ENCODE measurements at regions not wholly inside any gene's neighbourhood (a gene's known extent, or its start where the extent isn't known, plus 50 kb on each side); places are given as distances from the start of the nearest gene placed in this dataset.
"Not testable (repeated sequence)": the region's sequence is repeated elsewhere in the genome, so short reads cannot be mapped to it uniquely, and the experiment has no call there.

DNA sequence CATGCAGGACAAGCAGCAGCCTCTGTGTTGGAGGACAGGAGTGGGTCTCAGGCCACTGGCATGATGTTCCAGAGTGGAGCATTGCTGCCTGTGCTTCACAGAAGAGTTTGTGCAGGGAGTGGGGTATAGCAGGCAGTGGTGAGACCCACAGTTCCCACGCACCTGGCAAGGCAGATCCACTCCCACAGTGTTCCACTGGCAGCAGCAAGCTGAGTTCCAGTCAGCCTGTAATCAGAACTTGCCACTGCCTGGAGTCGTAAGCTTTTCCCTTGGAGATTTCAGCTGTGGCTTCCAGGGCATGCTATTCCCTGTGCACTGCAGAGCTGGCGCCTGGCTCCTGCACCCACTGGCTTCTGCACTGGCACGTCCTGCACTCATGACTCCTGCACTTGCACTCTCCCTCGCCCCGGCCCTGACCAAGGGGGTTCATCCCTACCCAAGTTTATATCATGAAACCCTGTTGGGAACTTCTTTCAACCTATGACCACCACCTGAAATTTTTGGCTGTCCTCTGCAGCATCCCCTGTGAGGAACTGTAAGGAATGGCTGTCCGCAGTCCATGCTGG is 1144.3 kb downstream of the RAPGEF2 start:
- DNase-seq: no peak

DNA sequence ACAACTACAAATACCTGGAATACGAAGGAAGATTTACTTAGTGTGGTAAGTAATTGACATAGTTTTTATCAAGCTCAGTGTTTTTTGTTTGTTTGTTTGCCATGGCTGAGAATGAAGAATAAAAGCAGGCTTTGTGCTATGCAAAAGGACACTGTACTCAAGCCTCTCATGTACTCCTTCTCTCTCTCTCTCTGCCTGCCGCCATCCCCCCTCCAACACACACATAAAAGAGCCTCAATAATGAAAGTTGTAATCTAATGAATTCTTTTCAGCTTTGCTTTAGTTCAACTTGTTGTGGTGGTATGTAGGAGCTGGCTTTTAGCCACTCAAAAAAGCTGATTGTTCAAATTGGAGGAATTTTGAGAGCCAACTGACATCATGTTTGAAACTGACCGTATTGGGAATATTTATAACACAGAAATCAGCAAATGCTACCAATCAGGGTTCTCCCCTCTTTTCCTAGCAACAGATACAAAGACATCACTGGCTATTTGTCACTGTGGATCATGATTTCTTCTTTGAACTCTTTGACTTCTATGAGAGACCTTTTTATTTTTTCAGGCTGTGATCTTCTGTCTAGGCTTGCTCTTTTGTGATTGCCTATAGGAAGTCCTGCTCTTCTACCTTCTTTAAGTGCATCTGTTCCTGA is 1148.8 kb downstream of the RAPGEF2 start:
- DNase-seq: no peak

DNA sequence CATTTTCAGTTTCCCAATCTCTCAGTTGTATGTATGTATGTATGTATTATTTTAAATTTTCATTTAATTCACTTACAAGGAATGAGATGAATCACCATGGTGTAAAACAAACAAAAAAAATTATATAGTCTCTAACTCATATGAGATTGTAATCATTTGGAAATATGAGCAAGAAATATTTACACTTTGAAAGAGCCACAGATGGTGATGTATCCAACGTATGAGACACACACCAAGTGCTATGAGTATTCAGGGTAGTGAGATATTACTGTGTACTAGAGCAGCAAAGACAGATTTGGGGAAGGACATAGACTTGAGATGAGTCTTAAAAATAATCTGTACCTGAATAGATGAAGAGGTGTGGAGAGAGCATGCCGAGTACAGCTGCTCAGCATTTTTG is 1154.4 kb downstream of the RAPGEF2 start:
- DNase-seq: no peak

DNA sequence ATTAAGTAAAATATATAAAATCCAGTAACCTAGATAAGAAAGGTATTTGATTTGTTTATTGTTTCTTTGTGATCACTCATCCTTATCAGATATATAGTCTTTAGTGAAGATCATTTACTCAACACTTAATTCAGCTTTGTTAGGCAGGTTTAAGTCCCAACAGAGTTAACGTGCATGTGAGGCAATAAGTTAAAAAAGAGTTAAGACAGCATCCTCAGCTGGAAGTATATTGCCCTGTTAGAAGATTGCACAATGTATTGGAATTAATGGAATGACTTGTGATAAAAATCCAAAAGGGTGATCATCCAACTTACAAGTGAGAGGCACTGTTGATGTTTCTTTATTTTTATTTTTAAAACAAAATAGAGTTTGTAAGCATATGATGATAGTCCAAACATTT is 1162.1 kb downstream of the RAPGEF2 start:
- DNase-seq: no peak

DNA sequence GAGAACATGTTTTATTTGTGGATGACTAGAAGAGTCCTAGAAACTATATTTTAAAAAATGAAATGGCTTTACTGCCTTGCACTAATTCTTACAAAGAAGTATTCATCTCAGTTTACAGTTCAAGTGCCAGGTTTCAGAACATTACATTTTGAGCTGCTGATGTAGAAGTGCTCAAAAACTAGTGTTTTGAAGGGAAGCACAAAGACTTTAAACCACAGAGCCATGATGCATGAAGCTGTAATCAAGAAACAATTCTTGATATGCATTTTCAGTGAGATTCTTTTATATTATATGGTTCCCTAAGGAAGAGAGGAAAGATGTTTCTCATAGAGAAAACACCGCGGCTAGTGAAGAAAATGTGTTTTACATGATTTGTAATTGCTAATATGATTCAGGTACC is 1163.0 kb downstream of the RAPGEF2 start:
- no peak for DNase-seq

DNA sequence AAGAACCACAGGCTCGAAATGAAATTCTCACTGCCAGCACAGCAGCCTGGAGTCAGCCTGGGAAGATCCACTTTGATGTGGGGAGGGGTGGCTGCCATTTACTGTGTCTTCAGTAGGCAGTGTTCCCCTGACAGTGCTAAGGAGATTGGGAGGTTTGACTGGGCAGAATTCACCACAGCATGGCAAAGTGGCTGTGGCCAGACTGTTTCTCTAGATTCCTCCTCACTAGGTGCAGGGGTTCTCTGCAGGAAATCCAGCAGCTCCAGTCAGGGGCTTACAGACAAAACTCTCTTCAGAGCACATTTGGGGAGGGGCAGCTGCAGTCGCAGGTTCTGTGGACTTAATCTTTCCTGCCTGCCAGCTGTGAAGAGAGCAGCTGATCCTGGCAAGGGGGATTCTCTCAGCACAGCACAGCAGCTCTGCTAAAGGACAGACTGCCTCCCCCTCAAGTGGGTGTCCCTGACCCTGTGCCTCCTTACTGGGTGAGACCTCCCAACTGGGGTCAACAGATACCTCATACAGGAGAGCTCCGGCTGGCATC is 1174.0 kb downstream of the RAPGEF2 start:
- DNase-seq: no peak

DNA sequence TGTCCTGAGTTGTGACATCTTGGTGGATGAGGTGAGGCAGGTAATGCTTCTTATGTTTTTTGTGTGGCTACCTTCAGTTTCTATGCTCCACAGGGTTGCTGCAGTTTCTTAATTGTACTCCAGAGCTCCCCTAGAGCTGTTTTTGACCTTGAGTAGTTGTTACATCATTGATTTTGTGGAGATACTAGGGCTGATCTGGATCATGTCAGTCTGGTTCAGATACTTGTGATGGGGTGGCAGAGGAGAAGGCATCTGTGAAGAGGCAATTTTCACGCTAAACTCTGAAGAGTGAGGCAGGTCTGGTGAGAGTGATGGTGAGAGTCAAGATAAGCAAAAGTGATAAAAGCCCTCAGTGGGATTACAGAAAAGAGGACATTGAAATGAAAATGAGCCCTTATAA is 1180.2 kb downstream of the RAPGEF2 start:
- DNase-seq: no peak

DNA sequence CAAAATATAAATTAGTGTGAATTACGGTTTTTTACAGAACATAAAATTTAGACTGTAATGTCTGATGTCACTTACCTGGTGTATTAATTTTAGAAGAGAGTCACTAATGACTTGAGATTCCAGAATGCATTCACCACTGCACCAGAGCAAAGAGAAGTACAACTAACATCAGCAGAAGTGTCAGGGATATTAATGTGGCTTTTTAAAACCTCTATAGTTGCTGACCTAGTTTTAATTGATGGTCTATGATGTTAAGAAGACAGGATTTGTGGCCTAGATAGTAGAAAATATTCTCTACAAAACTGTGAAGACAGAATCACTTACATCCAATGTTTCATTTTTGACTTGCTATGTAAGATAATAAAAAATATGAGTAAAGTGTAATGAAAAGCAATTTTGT is 1181.6 kb downstream of the RAPGEF2 start:
- no peak for DNase-seq

DNA sequence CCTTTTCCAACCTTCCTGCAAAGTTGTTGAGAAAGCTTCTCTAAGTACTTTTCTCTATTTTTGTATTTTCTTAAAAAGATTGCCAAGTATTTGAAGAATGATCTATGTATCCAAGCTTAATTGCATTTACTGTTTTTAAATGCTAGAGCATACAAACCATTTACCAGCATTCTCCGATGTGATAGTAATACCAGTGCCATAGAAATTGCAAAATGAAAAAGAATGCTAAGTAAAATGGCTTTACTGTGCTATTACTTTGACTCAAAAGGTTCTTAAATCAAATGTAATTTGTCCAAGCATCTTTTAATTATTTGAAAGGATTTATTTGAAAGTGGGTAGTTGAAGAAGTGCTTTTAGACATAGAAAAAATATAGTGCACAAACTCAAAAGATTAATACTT is 1183.2 kb downstream of the RAPGEF2 start:
- no peak for DNase-seq

DNA sequence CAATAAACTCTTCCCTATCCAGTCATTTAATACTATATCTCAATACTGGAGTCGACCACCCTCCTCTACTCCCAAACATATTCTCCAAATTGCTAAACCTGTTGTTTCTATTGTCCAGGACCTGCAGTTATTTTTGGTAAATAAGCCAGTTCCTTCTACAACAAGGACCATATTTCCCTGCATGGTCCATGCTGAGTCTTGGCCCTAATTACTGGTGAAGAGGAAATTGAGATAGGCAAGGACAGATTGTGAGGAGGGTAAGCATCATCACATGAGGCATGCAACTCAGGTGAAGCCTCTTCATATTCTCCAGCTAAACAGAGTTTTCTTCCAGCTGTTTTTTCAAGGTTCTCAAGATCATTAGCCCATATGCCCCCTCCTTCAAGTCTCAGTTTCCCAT is 1193.6 kb downstream of the RAPGEF2 start:
- no peak for DNase-seq

DNA sequence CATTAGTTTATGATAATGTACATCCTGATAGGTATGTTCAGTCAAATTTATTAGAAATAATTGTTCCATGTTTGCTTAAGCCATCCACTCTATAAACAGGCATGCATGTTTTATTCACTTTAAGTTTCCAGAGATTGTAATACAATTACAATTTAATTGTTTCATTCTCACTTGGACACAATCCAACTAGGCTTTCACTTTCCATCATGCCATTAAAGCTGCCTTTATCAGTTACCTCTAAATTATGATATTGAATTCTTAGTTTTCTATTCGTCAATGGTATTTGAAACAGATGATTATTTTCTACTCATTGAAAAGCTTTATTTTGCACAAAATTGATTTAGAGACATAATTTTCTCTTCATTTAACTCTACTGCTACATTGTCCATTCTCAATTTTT is 1196.3 kb downstream of the RAPGEF2 start:
- DNase-seq: no peak

DNA sequence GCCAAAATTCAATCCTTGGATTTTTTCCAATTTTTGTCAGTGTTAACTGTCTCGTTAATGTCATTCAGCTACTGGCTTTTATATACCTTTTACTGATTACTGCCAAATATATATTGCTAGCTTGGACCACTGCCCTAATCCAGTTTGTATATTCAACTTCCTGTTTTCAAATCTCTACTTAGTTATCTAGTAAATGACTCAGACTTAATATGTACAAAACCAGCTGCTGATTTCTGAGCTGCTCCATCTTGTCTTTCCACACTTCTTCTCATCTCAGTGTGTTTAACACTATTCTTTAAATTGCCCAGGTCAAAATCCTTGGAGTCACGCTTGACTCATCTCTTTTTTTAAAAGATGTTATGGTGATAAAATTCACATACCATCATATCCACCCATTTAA is 1196.7 kb downstream of the RAPGEF2 start:
- no peak for DNase-seq

DNA sequence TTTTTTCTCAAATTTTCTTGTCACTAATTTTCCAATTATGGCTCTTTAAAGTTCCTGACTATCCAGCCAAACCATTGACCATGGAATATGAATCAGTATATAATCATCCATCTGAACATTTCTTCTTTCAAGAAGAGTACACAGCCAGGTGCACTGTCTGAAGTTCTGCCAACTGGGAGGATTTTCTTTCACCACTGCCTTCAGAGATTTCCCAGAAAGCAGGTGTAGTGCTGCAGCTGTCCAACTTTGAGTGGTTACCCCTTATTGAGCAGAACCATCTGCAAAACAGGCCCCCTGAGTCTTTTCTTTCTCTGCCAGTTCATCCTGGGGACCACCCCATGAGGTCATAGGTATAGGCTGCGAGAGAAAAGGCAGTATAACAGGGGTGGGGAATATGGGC is 1213.2 kb downstream of the RAPGEF2 start:
- DNase-seq: no peak

DNA sequence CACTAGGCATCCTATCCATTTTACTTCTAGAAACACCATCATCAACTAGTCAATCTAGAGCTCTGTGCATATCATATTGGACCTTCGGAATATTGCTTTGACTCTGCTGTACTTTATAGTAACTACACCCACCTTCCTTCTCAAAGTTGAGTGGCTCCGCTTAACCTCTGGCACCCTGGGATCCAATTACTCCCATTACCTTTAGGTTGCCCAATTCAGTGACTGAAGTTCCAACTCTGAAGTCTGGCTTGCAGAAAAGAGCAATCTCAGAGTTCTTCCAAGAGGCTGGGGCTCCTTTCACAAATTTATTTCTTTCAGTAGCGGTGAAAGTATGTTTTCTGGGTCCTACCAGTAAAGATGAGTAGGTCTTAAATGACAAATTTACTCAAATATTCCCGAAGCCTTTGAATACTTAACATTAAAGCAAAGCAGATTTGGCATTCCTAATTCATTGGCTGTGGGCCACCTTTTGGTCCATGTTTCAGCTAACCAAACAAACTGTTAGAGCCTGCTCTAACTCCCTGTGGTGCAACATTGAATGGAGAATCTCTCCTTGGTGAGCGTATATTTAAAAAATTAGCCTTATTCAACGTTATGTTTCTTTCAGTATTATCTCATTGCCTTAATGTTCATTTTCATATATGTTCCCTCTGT is 1215.8 kb downstream of the RAPGEF2 start:
- no peak for DNase-seq

DNA sequence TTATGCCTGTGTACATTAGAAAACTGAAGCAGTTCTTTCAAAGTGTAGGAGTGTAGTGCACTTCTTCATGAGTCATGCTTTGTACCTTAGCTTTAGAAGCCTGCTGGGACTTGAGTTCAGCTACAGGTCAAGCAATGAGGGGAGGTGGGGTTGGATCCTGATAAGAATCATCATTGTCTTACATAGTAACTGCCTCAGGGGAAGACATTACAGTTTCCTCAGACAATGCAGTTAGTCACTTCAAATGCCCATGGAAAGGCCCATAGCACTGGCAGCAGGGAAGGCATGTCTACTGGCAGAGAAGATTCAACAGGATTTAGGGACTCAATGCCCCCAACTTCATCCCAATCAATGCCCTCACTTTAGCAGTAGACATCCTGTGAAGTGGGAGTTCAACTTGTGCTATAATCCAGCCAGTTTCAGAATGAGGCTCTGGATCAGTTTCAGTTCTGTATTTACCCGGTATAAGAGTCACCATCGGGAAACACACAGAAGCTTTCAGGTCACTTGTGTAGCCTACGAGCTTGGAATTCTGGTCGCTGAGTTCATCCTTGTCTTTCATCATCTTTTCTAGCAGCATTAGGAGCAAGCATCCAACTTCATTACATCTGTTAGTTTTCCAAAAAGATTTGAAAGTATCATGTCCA is 1216.5 kb downstream of the RAPGEF2 start:
- DNase-seq: no peak

DNA sequence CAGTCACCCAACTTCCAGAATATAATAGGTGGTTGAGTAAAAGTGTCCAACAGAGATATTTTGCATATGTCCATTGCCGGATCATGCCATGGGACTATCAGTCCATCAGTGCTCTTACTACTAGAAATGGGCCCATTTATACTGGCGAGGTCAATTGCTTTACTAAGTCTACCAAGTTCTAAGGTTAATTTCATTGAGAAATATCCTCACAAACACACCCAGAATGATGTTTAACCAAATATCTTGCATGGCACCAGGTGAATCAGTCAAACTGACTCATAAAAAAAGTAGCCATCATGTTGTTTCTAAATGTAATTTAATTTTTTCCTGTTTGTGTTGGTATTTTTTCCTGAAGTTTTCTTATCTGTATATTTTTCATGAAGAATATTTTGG is 1217.0 kb downstream of the RAPGEF2 start:
- DNase-seq: no peak

DNA sequence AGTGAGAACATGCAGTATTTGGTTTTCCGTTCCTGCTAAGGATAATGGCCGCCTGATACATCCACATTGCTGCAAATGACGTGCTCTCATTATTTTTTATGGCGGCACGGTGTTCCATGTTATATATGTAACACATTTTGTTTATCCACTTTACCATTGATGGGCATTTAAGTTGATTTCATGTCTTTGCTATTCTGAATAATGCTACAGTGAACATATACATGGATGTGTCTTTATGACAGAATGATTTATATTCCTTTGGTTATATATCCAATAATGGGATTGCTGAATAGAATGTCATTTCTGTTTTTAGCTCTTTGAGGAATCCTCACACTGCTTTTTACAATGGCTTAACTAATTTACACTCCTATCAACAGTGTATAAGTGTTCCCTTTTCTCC is 1223.2 kb downstream of the RAPGEF2 start:
- no peak for DNase-seq

DNA sequence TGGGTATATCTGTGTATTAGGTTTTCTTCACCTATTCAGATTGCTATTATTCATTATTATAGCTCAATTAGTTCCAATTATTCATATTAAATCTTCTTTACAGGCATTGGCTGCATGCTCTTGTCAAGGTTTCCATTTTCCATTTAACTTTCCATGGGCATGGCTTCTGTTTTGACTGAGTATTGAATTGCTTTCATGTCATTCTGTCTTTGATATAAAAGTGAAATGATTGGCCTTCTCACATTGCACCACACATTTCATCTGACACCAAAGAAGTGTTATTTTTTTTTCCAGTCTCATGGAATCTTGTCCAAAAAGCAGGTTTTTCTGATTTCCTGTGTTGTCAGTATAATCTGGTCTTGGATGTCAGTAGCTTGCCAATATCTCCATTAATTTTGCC is 1244.3 kb downstream of the RAPGEF2 start:
- no peak for DNase-seq

DNA sequence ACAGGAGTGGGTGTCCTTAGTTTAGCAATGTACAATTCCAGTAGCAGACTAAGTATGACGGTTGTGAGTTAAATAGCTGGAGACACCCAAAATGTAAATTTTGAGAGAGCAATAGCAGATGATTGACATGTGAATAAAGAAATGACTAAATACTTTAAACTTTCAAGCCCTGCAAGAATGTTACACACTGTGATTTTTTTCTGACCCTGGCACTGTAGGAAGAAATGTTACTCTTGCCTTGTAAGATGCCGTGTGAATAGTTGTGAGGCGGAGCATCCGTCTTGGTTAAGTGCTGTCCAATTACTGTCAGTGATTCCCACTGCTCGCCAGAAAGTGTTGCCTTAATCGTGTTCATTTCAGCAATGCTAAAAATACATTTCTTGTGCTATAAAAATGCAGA is 1248.1 kb downstream of the RAPGEF2 start:
- no peak for DNase-seq

DNA sequence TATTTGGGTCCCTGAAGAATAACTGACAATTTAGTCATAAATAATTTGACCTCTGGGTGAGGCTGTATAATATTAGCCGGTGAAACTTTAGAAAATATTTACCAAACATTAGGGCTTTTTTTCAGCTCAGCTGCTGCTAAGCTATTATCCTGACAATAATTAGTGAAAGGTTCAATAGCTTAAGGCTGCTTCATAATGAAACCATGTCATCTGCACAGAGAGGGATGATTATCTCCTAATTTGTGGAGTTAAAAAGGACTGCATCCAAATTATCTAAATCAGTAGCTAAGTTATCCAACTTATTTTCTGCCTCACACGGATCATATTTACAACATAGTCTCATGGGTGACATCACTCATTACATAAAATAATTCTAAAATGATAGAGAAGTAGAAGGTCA is 1249.8 kb downstream of the RAPGEF2 start:
- peak; percentile 19 for DNase-seq

DNA sequence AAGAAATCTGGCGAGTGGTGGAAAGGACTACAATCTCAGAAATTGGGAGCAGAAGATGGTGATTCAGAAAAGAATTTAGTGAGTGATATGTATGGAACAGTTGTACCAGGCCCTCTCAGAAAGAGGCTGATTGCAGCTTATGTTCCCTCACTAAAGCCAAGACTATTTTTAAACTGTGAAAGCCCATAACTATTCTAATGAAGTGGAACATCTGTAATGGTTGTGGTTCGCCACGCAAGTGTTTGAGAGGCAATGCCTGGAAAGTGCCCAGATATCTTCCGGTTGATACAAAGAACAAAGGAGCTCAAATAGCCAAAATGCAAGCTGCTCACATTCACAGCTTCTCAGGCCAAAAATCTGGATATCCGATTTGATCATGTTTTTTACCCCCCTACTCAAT is 1250.7 kb downstream of the RAPGEF2 start:
- DNase-seq: no peak

DNA sequence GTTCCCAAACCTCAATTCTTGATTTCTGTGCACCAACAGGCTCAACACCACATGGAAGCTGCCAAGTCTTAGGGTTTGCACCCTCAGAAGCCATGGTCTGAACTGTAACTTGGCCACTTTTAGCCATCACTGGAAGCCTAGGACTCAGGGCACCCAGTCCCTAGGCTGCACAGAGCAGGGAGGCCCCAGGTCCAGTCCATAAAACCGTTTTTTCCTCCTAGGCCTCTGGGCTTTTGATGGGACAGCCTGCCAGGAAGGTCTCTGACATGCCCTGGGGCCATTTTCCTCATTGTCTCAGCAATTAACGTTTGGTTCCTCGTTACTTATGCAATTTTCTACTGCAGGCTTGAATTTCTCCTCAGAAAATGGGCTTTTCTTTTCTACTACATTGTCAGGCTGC is 1259.6 kb downstream of the RAPGEF2 start:
- DNase-seq: no peak

DNA sequence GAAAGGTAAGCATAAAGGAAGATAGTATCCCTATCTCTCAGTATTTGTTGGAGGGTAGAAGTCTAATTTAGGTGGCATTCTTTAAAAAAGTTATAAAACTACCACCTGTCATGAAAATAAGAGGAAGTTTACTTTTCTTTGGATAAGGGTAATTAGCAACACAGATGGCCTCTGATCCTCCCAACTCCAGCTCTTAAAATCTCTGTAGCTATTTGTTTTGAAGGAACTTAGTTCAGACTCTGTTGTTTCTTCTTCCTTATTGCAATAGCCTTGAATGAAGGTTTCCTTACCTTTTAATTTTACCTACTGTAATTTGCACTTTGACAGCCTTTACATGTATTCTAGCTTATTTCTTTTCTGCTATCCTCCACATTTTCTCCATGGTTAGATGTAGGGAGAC is 1261.3 kb downstream of the RAPGEF2 start:
- no peak for DNase-seq

DNA sequence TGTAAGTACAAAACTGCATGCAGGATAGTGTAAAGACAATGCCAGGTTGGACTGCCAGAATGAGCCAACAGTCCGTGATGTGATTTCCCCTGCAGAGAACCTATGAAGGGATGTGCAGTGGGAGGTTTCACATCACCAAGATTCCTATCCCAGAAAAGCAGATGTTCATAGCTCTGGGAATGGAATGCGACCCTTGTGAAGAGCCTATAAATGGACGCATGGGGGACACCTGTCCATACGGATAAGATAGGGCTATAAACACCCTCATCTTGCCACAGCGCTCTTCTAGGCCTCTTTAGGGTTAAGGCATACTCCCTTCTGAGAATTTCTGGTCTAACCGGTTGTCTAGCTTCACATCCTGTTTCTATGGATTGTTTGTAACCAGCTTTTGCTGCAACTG is 1261.8 kb downstream of the RAPGEF2 start:
- not testable (repeated sequence) for DNase-seq
